22Rv1 (cell line): ENCODE measurements at regions not wholly inside any gene's neighbourhood (a gene's known extent, or its start where the extent isn't known, plus 50 kb on each side); places are given as distances from the start of the nearest gene placed in this dataset.

ENCODE experiments used
- CTCF ChIP-seq: fragments of 450-650 bp; IDR thresholded peaks from 2 replicates; pipeline ENCODE4 v1.5.1; 2017; ENCODE audit warnings: mild to moderate bottlenecking
- ZFX ChIP-seq: fragments of 450-650 bp; IDR thresholded peaks from 2 replicates; pipeline ENCODE4 v1.6.1; 2017; ENCODE audit warnings: antibody characterized with exemption, borderline replicate concordance

- TF ChIP-seq CTCF (no peak), ZFX (no peak)
Measured at GRCh38 chr3:38964646-38965045, 87.1 kb downstream of the SCN11A start.
